AG20443 (cell line): ENCODE measurements at regions not wholly inside any gene's neighbourhood (a gene's known extent, or its start where the extent isn't known, plus 50 kb on each side); places are given as distances from the start of the nearest gene placed in this dataset.

ENCODE experiments used
- DNase-seq: peaks from one replicate; pipeline ENCODE4 v3.0.0; 2012; ENCODE audit warnings: low spot score, mixed read lengths

DNA sequence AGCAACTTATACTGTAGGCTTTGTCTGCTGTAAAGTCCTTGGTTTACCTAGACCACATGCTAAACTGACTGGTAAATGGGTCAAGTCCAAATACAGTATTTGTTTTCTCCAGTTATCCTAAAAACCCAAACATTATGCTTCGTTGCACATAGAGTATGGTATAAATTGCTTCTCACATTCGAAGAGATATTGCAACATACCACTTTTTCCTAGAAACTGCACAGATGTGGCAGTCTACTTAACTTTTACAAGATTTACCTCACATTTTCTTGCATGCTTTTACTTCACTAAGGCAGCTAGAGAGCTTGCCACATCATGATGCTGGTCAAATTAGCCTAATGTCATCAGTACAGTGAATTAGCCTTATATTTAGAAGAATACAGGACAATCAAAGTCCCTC lies 66.0 kb upstream of the SCN7A start:
- no peak for DNase-seq

DNA sequence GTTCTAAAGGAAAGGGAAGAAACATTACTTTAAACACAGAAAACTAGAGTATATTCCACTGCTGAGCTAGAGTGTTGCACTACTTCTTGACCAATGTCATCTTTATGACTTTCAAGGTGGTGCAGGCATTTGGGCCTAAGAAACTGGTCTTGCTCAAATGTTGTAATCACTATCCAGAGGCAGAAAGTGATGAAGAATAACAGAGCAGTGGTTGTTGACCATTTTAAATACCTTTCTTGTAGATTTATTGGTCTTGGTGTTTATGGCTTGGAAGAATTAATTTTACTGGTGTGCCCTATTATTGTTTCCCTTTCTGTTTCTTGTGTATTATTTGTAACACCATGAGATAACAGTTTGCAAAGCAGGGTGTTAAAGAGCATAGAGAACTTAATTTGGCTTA lies 56.9 kb upstream of the SCN7A start:
- DNase-seq: no peak

DNA sequence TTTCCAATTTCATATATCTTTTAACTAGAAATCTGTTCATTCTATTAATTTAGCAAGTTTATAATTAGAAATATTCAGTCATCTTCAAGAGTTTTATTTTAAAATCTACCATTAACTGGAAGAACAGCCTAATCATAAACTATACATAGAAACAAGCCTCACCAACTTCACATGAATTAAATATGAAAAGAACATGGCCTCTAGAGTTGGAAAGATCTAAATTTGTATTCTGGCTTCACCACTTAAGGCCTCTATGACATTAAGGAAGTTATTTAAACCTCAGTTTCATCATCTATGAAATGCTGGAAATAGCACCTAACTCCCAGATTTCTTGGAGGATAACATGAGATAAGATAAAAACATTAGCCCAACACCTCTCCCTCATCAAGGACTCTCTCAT lies 51.4 kb upstream of the SCN7A start:
- DNase-seq: no peak
